Peyer's patch (tissue), 4 donors: ENCODE measurements at regions not wholly inside any gene's neighbourhood (a gene's known extent, or its start where the extent isn't known, plus 50 kb on each side); places are given as distances from the start of the nearest gene placed in this dataset.

Source experiments
- CTCF ChIP-seq, 6 experiments: fragments of 450-650 bp in 4 of 6; fragments of 200-600 bp in 2 of 6; sonication (generic) in 1 of 6; IDR thresholded peaks; one replicate each; pipeline ENCODE4 v1.5.1; 2017 to 2019; ENCODE audit warnings: antibody characterized with exemption in 6 of 6, mild to moderate bottlenecking in 3 of 6, moderate library complexity in 1 of 6
- POLR2A ChIP-seq, 2 donors: fragments of 450-650 bp; IDR thresholded peaks; one replicate each; pipeline ENCODE4 v1.5.1; 2017; ENCODE audit warnings: antibody characterized with exemption in 2 of 2, mild to moderate bottlenecking in 2 of 2, moderate library complexity in 2 of 2

GRCh38 chr4:149972407-149972806, 105.8 kb upstream of the DCLK2 start:
- TF ChIP-seq CTCF (IDR thresholded peaks at IDR 0.05), result no peak
- no peak for TF ChIP-seq POLR2A (IDR thresholded peaks at IDR 0.05)
